HepG2 (cell line): ENCODE measurements at regions not wholly inside any gene's neighbourhood (a gene's known extent, or its start where the extent isn't known, plus 50 kb on each side); places are given as distances from the start of the nearest gene placed in this dataset.

Source experiments
- DNMT1 ChIP-seq: sonication (generic); formaldehyde crosslinking; IDR thresholded peaks from 2 replicates; pipeline ENCODE4 v1.5.1; 2020; ENCODE audit warnings: mild to moderate bottlenecking, missing genetic modification reagents
- FOXP4 ChIP-seq: sonication (generic); formaldehyde crosslinking; IDR thresholded peaks from 2 replicates; pipeline ENCODE4 v1.4.0; 2020; ENCODE audit warnings: missing genetic modification reagents
- ISL2 ChIP-seq: sonication (generic); formaldehyde crosslinking; IDR thresholded peaks from 2 replicates; pipeline ENCODE4 v1.5.0; 2020; ENCODE audit warnings: missing genetic modification reagents
- MYPOP ChIP-seq: sonication (generic); formaldehyde crosslinking; IDR thresholded peaks from 2 replicates; pipeline ENCODE4 v1.8.1; 2023; ENCODE audit warnings: mild to moderate bottlenecking, moderate library complexity, missing genetic modification reagents
- NFIC ChIP-seq: IDR thresholded peaks from 2 replicates; pipeline ENCODE4 v1.6.1; 2012; ENCODE audit warnings: mild to moderate bottlenecking, low read length, inconsistent platforms
- POLR2A ChIP-seq, 2 experiments: IDR thresholded peaks; 2 replicates each; pipeline ENCODE4 v1.6.1; 2011; ENCODE audit warnings: low read depth in 2 of 2, low read length in 2 of 2, mild to moderate bottlenecking in 1 of 2, moderate library complexity in 1 of 2; ENCODE audit not compliant: insufficient read depth in 1 of 2
- RELA ChIP-seq: sonication (generic); formaldehyde crosslinking; IDR thresholded peaks from 2 replicates; pipeline ENCODE4 v1.4.0; 2020; ENCODE audit warnings: missing genetic modification reagents
- YEATS4 ChIP-seq: sonication (generic); formaldehyde crosslinking; IDR thresholded peaks from 2 replicates; pipeline ENCODE4 v1.4.0; 2020; ENCODE audit warnings: missing genetic modification reagents, borderline replicate concordance
- ZNF124 ChIP-seq: sonication (generic); formaldehyde crosslinking; IDR thresholded peaks from 2 replicates; pipeline ENCODE4 v1.4.0; 2020; ENCODE audit warnings: missing genetic modification reagents
- ZNF619 ChIP-seq: sonication (generic); formaldehyde crosslinking; IDR thresholded peaks from 2 replicates; pipeline ENCODE4 v1.4.0; 2020; ENCODE audit warnings: mild to moderate bottlenecking, missing genetic modification reagents

GRCh38 chr6:140636908-140637402, 1262.5 kb upstream of the CITED2 start:
- TF ChIP-seq DNMT1 (CRISPR knock-in tag) (no peak), RELA (no peak), POLR2A (IDR thresholded peaks at IDR 0.05; ENCODE audit: insufficient read depth in 1 of 2, low read depth in 2 of 2, low read length in 2 of 2) (no peak), ZNF619 (CRISPR knock-in tag) (no peak), ISL2 (CRISPR knock-in tag) (no peak), NFIC (no peak), FOXP4 (CRISPR knock-in tag) (no peak), MYPOP (no peak), YEATS4 (CRISPR knock-in tag) (no peak), ZNF124 (CRISPR knock-in tag) (no peak)
